ENCODE measurements at regions not wholly inside any gene's neighbourhood (a gene's known extent, or its start where the extent isn't known, plus 50 kb on each side); places are given as distances from the start of the nearest gene placed in this dataset.

GRCh38 chr4:10181745-10182445, 65.3 kb upstream of the WDR1 start:
- no peak for DNase-seq (ENCODE audit: low read depth in 3 of 3, low spot score in 2 of 3)

- no peak for DNase-seq (ENCODE audit: low read depth in 3 of 3, low spot score in 2 of 3)
These were observed 64.5 kb upstream of the WDR1 start for GRCh38 chr4:10180927-10181744.

GRCh38 chr4:10180603-10180926, 64.0 kb upstream of the WDR1 start:
- DNase-seq (ENCODE audit: low read depth in 3 of 3, low spot score in 2 of 3), result no peak

GRCh38 chr4:10179957-10180602, 63.5 kb upstream of the WDR1 start:
- DNase-seq (ENCODE audit: low read depth in 3 of 3, low spot score in 2 of 3), result no peak

GRCh38 chr4:10178763-10179162, 62.2 kb upstream of the WDR1 start:
- no peak for DNase-seq (ENCODE audit: low read depth in 3 of 3, low spot score in 2 of 3)

GRCh38 chr4:10175626-10176025, 59.0 kb upstream of the WDR1 start:
- no peak for DNase-seq (ENCODE audit: low read depth in 3 of 3, low spot score in 2 of 3)

- DNase-seq (ENCODE audit: low read depth in 3 of 3, low spot score in 2 of 3), result no peak
These were observed 57.5 kb upstream of the WDR1 start for GRCh38 chr4:10173754-10174749.

- DNase-seq (ENCODE audit: low read depth in 3 of 3, low spot score in 2 of 3), result no peak
These were observed 56.6 kb upstream of the WDR1 start for GRCh38 chr4:10173037-10173753.

GRCh38 chr4:10172278-10172921, 55.8 kb upstream of the WDR1 start:
- DNase-seq (ENCODE audit: low read depth in 3 of 3, low spot score in 2 of 3), result no peak

GRCh38 chr4:10171055-10171454, 54.5 kb upstream of the WDR1 start:
- no peak for DNase-seq (ENCODE audit: low read depth in 3 of 3, low spot score in 2 of 3)

GRCh38 chr4:10169839-10170387, 53.3 kb upstream of the WDR1 start:
- DNase-seq (ENCODE audit: low read depth in 3 of 3, low spot score in 2 of 3), result no peak

- DNase-seq (ENCODE audit: low read depth in 3 of 3, low spot score in 2 of 3), result no peak
These were observed 51.6 kb upstream of the WDR1 start for GRCh38 chr4:10168151-10168550.

- no peak for DNase-seq (ENCODE audit: low read depth in 3 of 3, low spot score in 2 of 3)
These were observed 50.6 kb upstream of the WDR1 start for GRCh38 chr4:10167201-10167600.
